H1 (cell line): ENCODE measurements at regions not wholly inside any gene's neighbourhood (a gene's known extent, or its start where the extent isn't known, plus 50 kb on each side); places are given as distances from the start of the nearest gene placed in this dataset.

Experiments used
- GABPA ChIP-seq: IDR thresholded peaks from 2 replicates; pipeline ENCODE4 v1.6.1; 2011; ENCODE audit warnings: mild to moderate bottlenecking, low read length, moderate library complexity, borderline replicate concordance; ENCODE audit not compliant: insufficient read depth

- TF ChIP-seq GABPA, result no peak
Measured at GRCh38 chr16:86959729-86960128, 357.5 kb downstream of the C16orf95 start (continued).
